HG03045 (cell line): ENCODE measurements at regions not wholly inside any gene's neighbourhood (a gene's known extent, or its start where the extent isn't known, plus 50 kb on each side); places are given as distances from the start of the nearest gene placed in this dataset.
"Not testable (repeated sequence)": the region's sequence is repeated elsewhere in the genome, so short reads cannot be mapped to it uniquely, and the experiment has no call there.

Experiments used
- ATAC-seq: cut with Tn5 transposase; IDR thresholded peaks from one replicate; pipeline ENCODE4 v1.9.1; 2021; ENCODE audit warnings: mild to moderate bottlenecking, moderate library complexity; ENCODE audit not compliant: unreplicated experiment

GRCh38 chr5:98179791-98180755, 593.4 kb upstream of the RGMB start:
- ATAC-seq: no peak

DNA sequence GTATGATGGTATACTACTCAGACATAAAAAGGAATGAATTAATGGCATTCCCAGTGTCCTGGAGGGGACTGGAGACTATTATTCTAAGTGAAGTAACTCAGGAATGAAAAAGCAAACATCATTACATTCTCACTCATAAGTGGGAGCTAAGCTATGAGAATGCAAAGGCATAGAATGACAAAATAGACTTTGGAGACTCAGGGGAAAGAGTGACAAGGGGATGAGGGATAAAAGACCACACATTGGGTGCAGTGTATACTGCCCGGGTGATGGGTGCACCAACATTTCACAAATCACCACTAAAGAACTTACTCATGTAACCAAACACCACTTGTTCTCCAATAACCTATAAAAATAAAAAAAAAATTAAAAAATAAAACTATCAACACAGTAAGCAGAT, 587.3 kb upstream of the RGMB start:
- ATAC-seq: no peak

DNA sequence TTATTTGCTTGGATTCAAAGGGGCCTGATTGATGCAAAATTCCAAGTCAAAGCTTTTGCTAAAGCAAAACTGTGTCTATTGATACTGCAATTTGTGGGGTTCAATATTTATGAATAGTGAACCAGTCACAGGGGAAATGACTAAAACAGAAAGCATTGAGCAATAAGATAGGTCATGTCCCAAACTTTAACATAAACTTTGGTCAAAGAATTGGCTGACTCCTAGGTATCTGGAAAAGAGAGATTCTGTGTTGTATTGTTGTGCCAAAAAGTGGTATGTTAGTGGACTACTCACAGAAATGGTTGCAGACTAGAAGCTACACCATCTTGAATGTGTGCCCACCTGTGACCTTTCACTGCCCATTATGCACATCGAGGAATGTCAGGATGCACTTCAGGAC, 585.5 kb upstream of the RGMB start:
- ATAC-seq: no peak

- not testable (repeated sequence) for ATAC-seq
Observed at GRCh38 chr5:98190344-98190743, 583.1 kb upstream of the RGMB start.

DNA sequence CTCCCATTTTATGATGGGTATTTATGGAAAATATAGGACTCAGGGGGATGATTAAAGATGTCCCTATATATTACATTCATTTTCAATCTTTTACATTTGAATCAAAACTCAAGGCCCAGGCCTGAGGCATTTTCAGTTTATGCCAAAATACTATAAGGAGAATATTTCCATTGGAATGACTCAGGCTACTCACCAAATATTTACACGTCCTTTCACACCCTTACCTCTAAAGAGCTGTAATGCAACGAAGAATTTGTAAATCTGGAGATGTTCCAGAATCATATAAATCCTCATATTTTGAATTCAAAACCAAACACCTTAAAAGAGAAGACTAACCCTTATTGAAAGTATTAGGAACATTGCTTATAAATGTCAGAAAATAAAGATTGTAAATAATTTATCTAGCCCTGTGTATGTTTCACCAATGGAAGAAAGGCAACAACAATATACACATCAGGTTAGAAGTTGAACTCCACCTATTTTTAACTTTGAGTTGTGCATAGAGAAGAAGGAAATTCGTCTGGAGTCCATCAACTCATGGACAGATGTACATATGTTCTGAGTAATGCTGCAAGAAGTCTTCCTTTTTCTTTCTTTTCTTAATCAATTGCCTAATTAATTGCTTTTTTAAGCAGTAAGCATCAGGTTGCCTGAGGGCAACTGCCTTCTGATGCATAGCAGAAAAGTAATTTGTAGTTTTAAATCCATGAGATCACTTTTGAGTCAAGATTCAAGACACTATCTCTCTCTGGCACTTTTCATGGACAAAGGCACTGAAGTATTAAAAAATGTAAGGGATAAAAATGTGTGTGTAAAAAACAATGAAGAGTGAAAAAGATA, 579.3 kb upstream of the RGMB start:
- no peak for ATAC-seq

GRCh38 chr5:98200726-98201541, 572.5 kb upstream of the RGMB start:
- ATAC-seq: no peak

GRCh38 chr5:98204798-98205197, 568.7 kb upstream of the RGMB start:
- ATAC-seq: no peak

DNA sequence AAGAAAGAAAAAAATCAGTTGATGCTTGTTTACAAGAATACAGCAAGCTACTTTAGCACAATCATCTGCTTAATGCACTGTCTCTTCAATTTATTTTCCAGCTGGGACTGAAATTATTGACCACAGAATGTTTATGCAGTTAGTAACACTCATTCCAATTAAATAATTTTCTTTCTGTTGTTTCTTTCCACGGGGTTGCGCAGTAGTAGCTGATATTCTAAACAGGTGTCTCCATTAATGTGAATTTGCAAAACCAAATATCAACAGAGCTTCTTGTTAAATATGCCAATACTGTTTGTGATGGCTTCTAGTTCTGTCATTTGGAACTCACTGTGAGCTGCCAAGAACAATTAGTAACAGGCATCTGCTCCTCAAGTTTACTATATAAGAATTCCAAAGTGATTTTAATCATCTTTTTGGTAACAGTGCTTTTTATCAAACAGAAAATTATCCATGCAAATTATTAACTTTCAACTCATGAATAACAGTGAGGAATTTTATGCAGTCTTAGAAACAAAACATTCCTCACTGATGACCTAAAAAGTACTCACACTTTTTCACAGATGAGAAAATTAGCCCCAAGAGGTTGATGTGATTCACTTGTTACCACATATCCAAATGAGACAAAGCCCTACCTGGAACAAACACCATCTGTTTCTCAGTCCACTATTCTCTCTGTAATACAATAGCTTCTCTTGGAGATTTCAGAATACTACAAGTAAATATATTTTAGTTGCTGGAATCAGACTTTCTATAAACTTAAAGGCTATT, 567.6 kb upstream of the RGMB start:
- no peak for ATAC-seq

DNA sequence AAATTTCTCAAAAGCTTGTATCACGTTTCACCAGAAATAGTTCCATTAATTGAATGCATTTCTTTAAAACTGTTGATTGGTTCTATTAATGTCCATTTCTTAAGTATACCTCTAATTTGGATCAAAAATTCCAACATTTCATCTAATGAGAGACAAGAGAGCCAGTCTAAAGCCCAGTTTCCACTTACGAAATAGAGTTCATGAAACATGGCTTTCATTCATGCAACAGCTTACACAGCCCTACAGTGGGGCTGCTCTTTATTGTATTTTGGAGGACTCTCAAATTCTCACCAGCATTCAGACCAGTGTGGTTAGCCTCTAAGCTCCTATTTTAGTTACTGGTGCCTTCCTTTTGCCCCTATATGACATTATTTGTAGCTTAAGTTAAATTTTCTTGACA, 566.9 kb upstream of the RGMB start:
- no peak for ATAC-seq

GRCh38 chr5:98209418-98209817, 564.0 kb upstream of the RGMB start:
- ATAC-seq: no peak

- ATAC-seq: no peak
Observed at GRCh38 chr5:98214240-98215051, 559.0 kb upstream of the RGMB start.

GRCh38 chr5:98217138-98217537, 556.3 kb upstream of the RGMB start:
- no peak for ATAC-seq

DNA sequence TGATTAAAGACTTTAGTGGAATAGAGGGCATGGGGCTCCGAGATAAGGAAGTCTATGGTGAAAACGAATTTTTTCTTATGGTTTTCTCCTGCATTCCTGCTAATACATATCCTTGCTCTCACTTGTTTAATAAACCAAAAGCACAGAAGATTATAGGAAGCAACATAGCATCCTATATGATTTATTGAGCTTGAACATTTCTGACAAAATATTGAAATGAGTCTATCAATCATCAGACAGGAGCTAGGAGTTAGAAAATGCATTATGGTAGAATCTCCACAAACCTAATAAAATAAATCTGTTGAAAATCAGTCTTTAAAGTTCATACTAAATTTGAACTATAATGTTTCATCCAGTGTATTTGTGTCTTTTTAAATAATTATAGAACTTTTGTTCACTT, 554.6 kb upstream of the RGMB start:
- no peak for ATAC-seq

GRCh38 chr5:98227489-98227888, 546.0 kb upstream of the RGMB start:
- no peak for ATAC-seq

DNA sequence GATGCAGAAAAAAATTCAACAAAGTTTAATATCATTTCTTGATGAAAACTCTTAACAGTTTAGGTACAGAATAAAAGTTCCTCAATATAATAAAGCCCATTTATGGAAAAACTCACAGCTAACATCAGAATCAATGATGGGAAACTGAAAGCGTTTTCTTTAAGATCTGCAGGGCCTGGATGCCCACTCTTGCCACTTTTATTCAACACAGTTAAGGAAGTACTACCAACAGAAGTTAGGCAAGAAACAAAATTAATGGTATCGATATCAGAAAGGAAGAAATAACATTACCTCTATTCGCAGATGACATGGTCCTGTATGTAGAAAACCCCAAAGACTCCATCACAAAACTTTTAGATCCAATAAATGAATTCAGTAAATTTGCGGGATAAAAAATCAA, 542.4 kb upstream of the RGMB start:
- no peak for ATAC-seq

- ATAC-seq: not testable (repeated sequence)
Observed at GRCh38 chr5:98237794-98238193, 535.7 kb upstream of the RGMB start.

- ATAC-seq: no peak
Observed at GRCh38 chr5:98243972-98244371, 529.5 kb upstream of the RGMB start.

DNA sequence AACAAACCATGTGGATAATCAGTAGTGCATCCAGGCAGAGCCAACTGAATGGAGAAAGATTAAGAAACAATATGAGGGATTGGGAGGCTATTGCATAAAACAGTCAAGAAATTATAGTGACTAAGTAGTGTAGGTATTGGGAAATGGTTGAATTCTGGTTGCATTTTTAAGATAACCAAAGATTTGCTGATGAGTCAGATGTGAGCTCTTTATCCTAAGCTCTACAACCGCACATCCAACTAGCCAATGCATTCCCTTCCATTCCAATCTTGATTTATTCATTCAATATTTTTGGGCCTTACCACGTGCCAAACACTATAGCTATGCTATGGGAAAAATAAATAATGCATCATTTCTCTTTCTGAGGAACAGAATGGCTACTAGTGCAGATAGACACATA, 524.5 kb upstream of the RGMB start:
- no peak for ATAC-seq

- ATAC-seq: no peak
Observed at GRCh38 chr5:98258939-98259338, 514.5 kb upstream of the RGMB start.
